Neural progenitor cell (in vitro differentiated cells): ENCODE measurements at regions not wholly inside any gene's neighbourhood (a gene's known extent, or its start where the extent isn't known, plus 50 kb on each side); places are given as distances from the start of the nearest gene placed in this dataset.

Source experiments
- CTCF ChIP-seq: fragments of 200-600 bp; sonication (generic); IDR thresholded peaks from 2 replicates; pipeline ENCODE4 v1.5.1; 2017; ENCODE audit warnings: antibody characterized with exemption, mild to moderate bottlenecking
- EZH2 ChIP-seq: fragments of 200-600 bp; sonication (generic); IDR thresholded peaks from 2 replicates; pipeline ENCODE4 v1.6.1; 2017; ENCODE audit warnings: antibody characterized with exemption, mild to moderate bottlenecking, moderate library complexity

GRCh38 chr3:109943181-109943580, 605.8 kb upstream of the DPPA4 start:
- TF ChIP-seq CTCF: no peak
- no peak for TF ChIP-seq EZH2
